Activated B cell treated with CpG ODN at 0.5 μM for 24 hours (primary cell): ENCODE measurements at regions not wholly inside any gene's neighbourhood (a gene's known extent, or its start where the extent isn't known, plus 50 kb on each side); places are given as distances from the start of the nearest gene placed in this dataset.
"Not testable (repeated sequence)": the region's sequence is repeated elsewhere in the genome, so short reads cannot be mapped to it uniquely, and the experiment has no call there.

Experiments used
- ATAC-seq: fragments of 200-7000 bp; cut with Tn5 transposase; one replicate; pipeline ENCODE4 v1.10.0; 2021; ENCODE audit warnings: low read depth, mild to moderate bottlenecking, moderate library complexity
- CTCF ChIA-PET: fragments of 350-600 bp; sonication (Branson Sonifier 250); formaldehyde crosslinking; loops from one replicate; lab custom pipeline; 2021; ENCODE audit warnings: antibody characterized with exemption; lab: Charles Lee
- POLR2A ChIA-PET: fragments of 350-600 bp; sonication (Branson Sonifier 250); formaldehyde crosslinking; loops from one replicate; lab custom pipeline; 2021; ENCODE audit warnings: antibody characterized with exemption; lab: Charles Lee
- DNase-seq: peaks from one replicate; pipeline ENCODE4 v3.0.0; 2022
- H3K27ac Mint-ChIP-seq: one replicate; pipeline ENCODE4 v1.8.0; 2020; ENCODE audit warnings: mixed read lengths
- H3K27me3 Mint-ChIP-seq: one replicate; pipeline ENCODE4 v1.8.0; 2021; ENCODE audit warnings: mixed read lengths
- H3K36me3 Mint-ChIP-seq: one replicate; pipeline ENCODE4 v1.8.0; 2021; ENCODE audit warnings: low read depth, mixed read lengths
- H3K4me1 Mint-ChIP-seq: one replicate; pipeline ENCODE4 v1.8.0; 2021; ENCODE audit warnings: mixed read lengths
- H3K4me3 Mint-ChIP-seq: one replicate; pipeline ENCODE4 v1.8.0; 2020; ENCODE audit warnings: mild to moderate bottlenecking, mixed read lengths
- H3K9me3 Mint-ChIP-seq: one replicate; pipeline ENCODE4 v1.8.0; 2020; ENCODE audit warnings: mixed read lengths
- CTCF ChIP-seq: fragments of 200-600 bp; IDR thresholded peaks from one replicate; pipeline ENCODE4 v1.8.0; 2022; ENCODE audit warnings: antibody characterized with exemption, mild to moderate bottlenecking
- intact Hi-C: fragments of 100-400 bp; cut with micrococcal nuclease; formaldehyde crosslinking; loops from one replicate; pipeline ENCODE4 v1.15.1; 2024

- H3K27me3 Mint-ChIP-seq, H3K27ac Mint-ChIP-seq, intact Hi-C loops, ATAC-seq, CTCF ChIA-PET, H3K36me3 Mint-ChIP-seq, POLR2A ChIA-PET, H3K4me3 Mint-ChIP-seq, H3K9me3 Mint-ChIP-seq, H3K4me1 Mint-ChIP-seq, DNase-seq: not testable (repeated sequence)
Observed at GRCh38 chr6:26720663-26721218, 61.2 kb upstream of the ZNF322 start.

- H3K36me3 Mint-ChIP-seq, CTCF ChIA-PET, H3K4me3 Mint-ChIP-seq, H3K27ac Mint-ChIP-seq, POLR2A ChIA-PET, DNase-seq, H3K4me1 Mint-ChIP-seq, ATAC-seq, H3K9me3 Mint-ChIP-seq, intact Hi-C loops, H3K27me3 Mint-ChIP-seq: not testable (repeated sequence)
Observed at GRCh38 chr6:26730019-26730766, 70.6 kb upstream of the ZNF322 start.

DNA sequence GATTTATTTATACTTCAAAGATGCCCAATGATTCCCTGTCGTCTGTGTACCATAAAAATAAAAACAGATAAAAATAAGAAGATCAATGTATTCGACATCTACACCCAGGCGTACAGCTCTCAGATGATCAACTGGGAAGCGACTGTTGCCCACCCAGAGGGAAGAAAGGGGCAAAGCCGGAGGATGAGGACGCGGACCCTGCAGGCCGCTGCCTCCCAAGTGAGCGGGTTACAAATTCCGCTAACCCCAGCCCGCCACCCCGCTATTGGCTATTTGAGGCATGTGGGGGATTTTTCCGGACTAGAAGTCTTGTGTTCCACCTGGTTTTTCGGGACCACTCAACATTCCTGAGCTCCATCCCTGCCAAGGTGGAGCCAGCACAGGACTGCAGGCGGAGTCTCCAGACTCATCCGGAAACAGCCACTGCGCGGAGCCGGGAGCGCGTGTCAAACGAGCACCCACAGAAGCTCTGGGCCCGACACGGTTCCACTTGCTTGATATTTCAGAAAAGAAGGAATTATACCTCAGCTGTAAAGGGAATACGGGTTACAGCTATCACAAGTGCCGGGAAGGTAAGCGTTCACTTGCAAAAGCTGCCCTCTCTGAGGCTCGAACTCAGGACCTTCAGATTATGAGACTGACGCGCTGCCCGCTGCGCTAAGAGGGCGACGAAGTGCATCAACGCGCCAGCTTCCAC is 75.4 kb upstream of the ZNF322 start:
- H3K9me3 Mint-ChIP-seq, intact Hi-C loops, H3K27me3 Mint-ChIP-seq, H3K27ac Mint-ChIP-seq, ATAC-seq, CTCF ChIA-PET, H3K36me3 Mint-ChIP-seq, DNase-seq, POLR2A ChIA-PET, H3K4me1 Mint-ChIP-seq, H3K4me3 Mint-ChIP-seq: not testable (repeated sequence)

DNA sequence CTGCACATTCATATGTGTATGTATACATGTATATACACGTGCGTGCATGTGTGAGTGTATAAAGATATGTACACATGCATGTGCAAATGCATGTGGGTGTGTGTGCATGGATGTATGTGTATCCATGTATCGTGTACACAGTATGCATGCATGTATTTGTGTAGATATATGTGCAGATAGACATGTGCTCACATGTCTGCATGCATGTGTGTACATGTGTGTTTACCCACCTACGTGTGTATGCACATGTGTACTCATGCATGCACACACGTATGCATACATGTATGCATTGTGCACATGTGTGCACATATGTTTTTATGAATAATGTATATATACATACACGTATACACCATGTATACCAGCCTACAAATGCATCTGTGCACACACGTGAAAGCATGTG is 80.3 kb upstream of the ZNF322 start:
- ATAC-seq, result no peak
- H3K27me3 Mint-ChIP-seq, result peaks cover 23% of the 10 kb centered on the region
- ChIA-PET POLR2A (no interaction called here), CTCF (no interaction called here)
- H3K4me3 Mint-ChIP-seq, result no peak overlapping the region
- H3K36me3 Mint-ChIP-seq, result no peaks in the 10 kb centered on the region
- DNase-seq, result no peak
- intact Hi-C loops, result no loop called here
- H3K9me3 Mint-ChIP-seq, result peaks cover 3% of the 10 kb centered on the region
- no peak for TF ChIP-seq CTCF
- H3K27ac Mint-ChIP-seq, result no peak overlapping the region
- H3K4me1 Mint-ChIP-seq, result no peaks in the 10 kb centered on the region

DNA sequence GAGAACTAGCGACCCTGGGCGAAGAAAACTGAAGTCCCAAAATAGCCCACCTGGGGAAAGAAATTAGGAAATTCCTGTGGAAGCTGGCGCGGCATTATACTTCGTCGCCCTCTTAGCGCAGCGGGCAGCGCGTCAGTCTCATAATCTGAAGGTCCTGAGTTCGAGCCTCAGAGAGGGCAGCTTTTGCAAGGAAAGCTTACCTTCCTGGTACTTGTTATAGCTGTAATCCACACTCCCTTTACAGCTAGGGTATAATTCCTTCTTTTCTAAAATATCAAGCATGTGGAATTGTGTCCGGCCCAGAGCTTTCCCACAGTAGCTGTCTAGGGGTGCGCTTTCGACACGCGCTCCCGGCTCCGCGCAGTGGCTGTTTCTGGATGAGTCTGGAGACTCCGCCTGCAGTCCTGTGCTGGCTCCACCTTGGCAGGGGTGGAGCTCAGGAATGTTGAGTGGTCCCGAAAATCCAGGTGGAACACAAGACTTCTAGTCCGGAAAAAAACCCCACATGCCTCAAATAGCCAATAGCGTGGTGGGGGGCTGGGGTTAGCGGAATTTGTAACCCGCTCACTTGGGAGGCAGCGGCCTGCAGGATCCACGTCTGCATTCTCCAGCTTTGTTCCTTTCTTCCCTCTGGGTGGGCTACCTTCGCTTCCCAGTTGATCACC is 83.7 kb upstream of the ZNF322 start:
- ChIA-PET POLR2A (no interaction called here), CTCF (no interaction called here)
- DNase-seq (no peak), ATAC-seq (no peak)
- peaks cover 7% of the 10 kb centered on the region for H3K9me3 Mint-ChIP-seq
- H3K27me3 Mint-ChIP-seq, result peaks cover 39% of the 10 kb centered on the region
- intact Hi-C loops, result no loop called here
- no peak overlapping the region for H3K4me3 Mint-ChIP-seq
- TF ChIP-seq CTCF, result no peak
- no peak overlapping the region for H3K27ac Mint-ChIP-seq
- H3K36me3 Mint-ChIP-seq, result no peaks in the 10 kb centered on the region
- no peaks in the 10 kb centered on the region for H3K4me1 Mint-ChIP-seq

- Mint-ChIP-seq H3K4me3 (no peak overlapping the region), H3K27me3 (peaks cover 39% of the 10 kb centered on the region), H3K9me3 (peaks cover 7% of the 10 kb centered on the region), H3K36me3 (no peaks in the 10 kb centered on the region), H3K27ac (peak overlapping the region; percentile 24), H3K4me1 (no peaks in the 10 kb centered on the region)
- intact Hi-C loops, result no loop called here
- POLR2A ChIA-PET, result no interaction called here
- TF ChIP-seq CTCF, result no peak
- no peak for DNase-seq
- ATAC-seq, result no peak
- CTCF ChIA-PET, result no interaction called here
Observed at GRCh38 chr6:26743941-26744699, 84.6 kb upstream of the ZNF322 start.

GRCh38 chr6:26744837-26745282 is 85.3 kb upstream of the ZNF322 start:
- H3K4me1 Mint-ChIP-seq, H3K4me3 Mint-ChIP-seq, CTCF ChIA-PET, POLR2A ChIA-PET, ATAC-seq, DNase-seq, intact Hi-C loops, H3K9me3 Mint-ChIP-seq, H3K27ac Mint-ChIP-seq, H3K36me3 Mint-ChIP-seq: not testable (repeated sequence)
- peaks cover 39% of the 10 kb centered on the region for H3K27me3 Mint-ChIP-seq

- intact Hi-C loops, H3K4me3 Mint-ChIP-seq, ATAC-seq, POLR2A ChIA-PET, H3K27ac Mint-ChIP-seq, CTCF ChIA-PET, H3K9me3 Mint-ChIP-seq, H3K4me1 Mint-ChIP-seq, DNase-seq, H3K36me3 Mint-ChIP-seq: not testable (repeated sequence)
- H3K27me3 Mint-ChIP-seq, result peaks cover 39% of the 10 kb centered on the region
Observed at GRCh38 chr6:26745964-26746363, 86.4 kb upstream of the ZNF322 start.
